SH-SY5Y (cell line): ENCODE measurements at regions not wholly inside any gene's neighbourhood (a gene's known extent, or its start where the extent isn't known, plus 50 kb on each side); places are given as distances from the start of the nearest gene placed in this dataset.
A peak's percentile ranks its signal among the peaks of the same experiment; 100 is the strongest.

Experiments used
- GATA2 ChIP-seq: IDR thresholded peaks from 2 replicates; pipeline ENCODE4 v1.6.1; 2011; ENCODE audit warnings: mild to moderate bottlenecking, low read depth, low read length
- GATA3 ChIP-seq: IDR thresholded peaks from 2 replicates; pipeline ENCODE4 v1.6.1; 2011; ENCODE audit warnings: low read depth, mild to moderate bottlenecking, low read length, moderate library complexity

GRCh38 chr2:144999071-144999875 lies 479.4 kb upstream of the ZEB2 start:
- no peak for TF ChIP-seq GATA2
- TF ChIP-seq GATA3: no peak

DNA sequence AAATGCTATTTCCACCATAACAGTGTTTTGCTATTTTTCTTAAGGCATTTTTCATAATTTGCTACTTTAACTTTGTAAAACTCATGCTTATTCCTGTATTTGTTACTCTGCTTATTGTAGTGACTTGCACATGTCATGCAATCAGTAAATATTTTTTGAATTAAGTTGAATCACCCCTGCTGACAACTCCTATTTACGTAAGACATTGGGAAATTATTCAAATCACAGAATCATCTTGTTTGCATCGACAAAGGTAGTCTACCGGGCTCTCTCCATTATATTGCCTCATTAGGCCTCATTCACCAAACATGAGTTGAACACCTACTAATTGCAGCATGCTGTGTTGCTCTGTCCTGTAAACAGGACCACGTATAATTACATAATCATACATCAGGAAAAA lies 478.5 kb upstream of the ZEB2 start:
- TF ChIP-seq GATA3: no peak
- TF ChIP-seq GATA2: no peak

GRCh38 chr2:144996225-144996795 lies 476.4 kb upstream of the ZEB2 start:
- TF ChIP-seq GATA3 (no peak), GATA2 (no peak)

GRCh38 chr2:144995482-144995881 lies 475.6 kb upstream of the ZEB2 start:
- TF ChIP-seq GATA2 (no peak), GATA3 (no peak)

DNA sequence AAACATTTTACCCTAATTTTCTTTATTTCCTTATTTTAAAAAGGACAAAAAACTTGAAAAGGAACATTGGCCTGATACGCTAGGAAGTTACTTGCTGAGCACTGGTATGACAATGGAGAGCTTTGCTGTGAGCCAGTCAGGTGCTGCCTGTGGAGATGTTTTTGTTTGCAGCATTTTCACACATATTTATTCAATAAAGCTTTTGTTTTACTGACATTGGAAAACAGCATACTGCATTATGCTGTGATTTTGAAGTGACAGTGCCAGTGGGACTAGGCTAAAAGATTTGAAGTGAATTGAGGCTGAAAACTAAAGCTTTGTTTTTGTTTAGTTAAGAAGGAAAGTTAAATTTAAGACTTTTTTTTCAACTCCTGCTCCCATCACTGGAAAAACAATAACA lies 470.7 kb upstream of the ZEB2 start:
- TF ChIP-seq GATA3 (no peak), GATA2 (no peak)

DNA sequence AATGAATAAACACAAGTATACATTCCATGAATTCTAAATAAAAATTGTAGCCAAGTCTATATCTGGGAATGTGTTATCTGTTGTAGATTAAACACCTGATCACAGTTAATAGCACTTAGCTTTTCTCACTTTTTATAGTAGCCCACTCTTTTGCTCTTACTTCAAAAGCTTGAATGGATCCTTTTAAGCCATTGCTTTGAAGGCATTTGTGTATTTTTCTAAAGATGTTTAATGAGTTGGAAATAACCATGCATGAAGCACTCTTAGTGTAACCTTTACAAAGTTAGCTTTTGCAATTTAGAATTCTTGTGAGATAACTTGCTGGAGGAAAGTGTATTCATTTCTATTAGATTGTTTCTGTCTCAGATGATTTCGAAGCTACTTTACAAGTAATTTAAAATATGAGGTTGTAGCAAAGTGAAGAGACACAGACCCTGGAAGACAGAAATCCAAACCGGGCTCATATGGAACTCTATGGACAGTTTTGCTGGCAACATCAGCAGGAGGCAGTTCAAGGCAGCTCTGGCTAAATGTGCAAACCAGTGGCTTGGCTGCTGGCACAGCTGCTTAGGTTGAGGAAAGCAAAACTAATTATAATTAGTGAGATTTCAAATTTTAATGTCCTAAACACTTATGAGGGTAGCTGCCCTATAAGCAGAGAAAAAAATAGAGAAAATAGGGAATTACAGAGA lies 469.8 kb upstream of the ZEB2 start:
- TF ChIP-seq GATA3: no peak
- TF ChIP-seq GATA2: no peak

DNA sequence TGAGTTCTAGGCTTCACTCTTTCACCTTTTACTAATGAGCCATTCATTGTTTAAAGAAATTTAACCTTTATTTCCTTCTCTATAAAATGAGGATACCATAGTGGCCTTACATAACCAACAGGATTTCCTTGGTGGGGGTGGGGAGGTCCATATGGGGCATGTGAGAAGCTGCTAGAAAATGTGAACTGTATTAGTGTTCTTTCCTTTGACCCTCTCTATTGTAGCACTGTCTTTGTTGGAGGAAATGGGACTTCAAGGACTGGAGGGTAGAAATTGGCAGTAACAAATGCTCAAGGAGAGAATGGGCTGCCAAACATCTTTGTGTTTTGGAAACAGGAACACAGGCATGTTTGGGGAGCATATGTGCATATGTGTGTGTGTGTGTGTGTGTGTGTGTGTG lies 468.7 kb upstream of the ZEB2 start:
- TF ChIP-seq GATA3 (no peak), GATA2 (no peak)

GRCh38 chr2:144986691-144987090 lies 466.8 kb upstream of the ZEB2 start:
- TF ChIP-seq GATA3 (no peak), GATA2 (no peak)

GRCh38 chr2:144984038-144984437 lies 464.1 kb upstream of the ZEB2 start:
- TF ChIP-seq GATA3 (no peak), GATA2 (no peak)

- TF ChIP-seq GATA3: no peak
- TF ChIP-seq GATA2: no peak
These were observed 463.2 kb upstream of the ZEB2 start for GRCh38 chr2:144983107-144983506.

DNA sequence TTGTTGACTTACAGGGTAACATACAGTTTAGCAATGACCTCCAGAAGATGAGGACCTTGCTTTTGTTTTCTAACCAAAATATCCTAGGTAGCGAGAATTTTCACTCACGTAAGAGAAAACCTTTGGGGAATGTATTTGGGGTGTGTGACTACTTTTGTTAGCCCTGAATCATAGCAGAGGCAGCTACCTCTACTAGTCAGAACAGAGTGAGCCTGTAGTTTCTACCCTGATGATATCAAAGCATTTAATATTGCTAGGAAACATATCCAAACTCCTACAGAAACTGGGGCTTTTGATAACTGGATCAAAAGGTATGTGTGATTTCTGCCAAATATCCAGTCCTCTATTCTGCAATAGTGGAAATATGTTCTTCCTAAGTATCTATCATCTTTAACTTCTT lies 462.6 kb upstream of the ZEB2 start:
- TF ChIP-seq GATA3: no peak
- no peak for TF ChIP-seq GATA2

- TF ChIP-seq GATA2: no peak
- no peak for TF ChIP-seq GATA3
These were observed 456.0 kb upstream of the ZEB2 start for GRCh38 chr2:144975881-144976280.

DNA sequence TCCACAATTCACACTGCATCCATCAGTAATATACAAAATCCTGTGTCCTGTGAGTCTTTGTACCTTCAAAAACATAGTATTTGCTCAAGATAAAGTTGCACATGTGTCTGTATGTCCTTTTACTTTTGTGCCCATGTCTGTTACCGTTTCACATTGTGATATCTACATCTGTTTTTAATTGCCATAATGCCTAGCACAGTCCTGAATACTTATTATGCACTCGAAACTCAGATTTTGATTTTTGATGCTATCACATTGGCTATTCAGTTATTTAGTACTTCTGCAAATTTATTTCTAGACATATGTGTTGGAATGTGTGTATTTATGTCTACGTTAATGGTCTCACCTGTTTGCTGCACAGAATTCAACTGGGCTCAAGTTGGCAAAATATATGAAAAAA lies 452.8 kb upstream of the ZEB2 start:
- peak; percentile 38; the same call in 1 of the 2 replicates for TF ChIP-seq GATA3
- no peak for TF ChIP-seq GATA2

GRCh38 chr2:144971786-144972335 lies 451.9 kb upstream of the ZEB2 start:
- TF ChIP-seq GATA2 (no peak), GATA3 (no peak)
